DOHH2 (cell line): ENCODE measurements at regions not wholly inside any gene's neighbourhood (a gene's known extent, or its start where the extent isn't known, plus 50 kb on each side); places are given as distances from the start of the nearest gene placed in this dataset.
"Not testable (repeated sequence)": the region's sequence is repeated elsewhere in the genome, so short reads cannot be mapped to it uniquely, and the experiment has no call there.

ENCODE experiments used
- H3F3A ChIP-seq: fragments of 200-600 bp; sonication (generic), shearing (Covaris generic); 2 replicates; pipeline ENCODE4 v1.6.0; 2016; ENCODE audit warnings: antibody characterized with exemption, mild to moderate bottlenecking; ENCODE audit not compliant: control insufficient read depth, insufficient read depth
- H3K27ac ChIP-seq: fragments of 200-600 bp; sonication (generic); 2 replicates; pipeline ENCODE4 v1.5.1; 2014; ENCODE audit warnings: low read depth, mild to moderate bottlenecking, low read length, moderate library complexity
- H3K27me3 ChIP-seq: fragments of 200-600 bp; sonication (generic); 2 replicates; pipeline ENCODE4 v1.6.1; 2014; ENCODE audit warnings: mild to moderate bottlenecking, low read length, mixed read lengths; ENCODE audit not compliant: control insufficient read depth
- H3K36me3 ChIP-seq: fragments of 200-600 bp; sonication (generic); 2 replicates; pipeline ENCODE4 v1.6.1; 2014; ENCODE audit warnings: mild to moderate bottlenecking, low read length, moderate library complexity, mixed read lengths; ENCODE audit not compliant: control insufficient read depth
- H3K4me1 ChIP-seq: fragments of 200-600 bp; sonication (generic); 2 replicates; pipeline ENCODE4 v1.6.1; 2014; ENCODE audit warnings: mild to moderate bottlenecking, low read length, mixed read lengths; ENCODE audit not compliant: control insufficient read depth
- H3K4me2 ChIP-seq: fragments of 200-600 bp; sonication (generic); 2 replicates; pipeline ENCODE4 v1.6.0; 2014; ENCODE audit warnings: mild to moderate bottlenecking, low read length, moderate library complexity
- H3K4me3 ChIP-seq: fragments of 200-600 bp; sonication (generic); 2 replicates; pipeline ENCODE4 v1.5.1; 2014; ENCODE audit warnings: mild to moderate bottlenecking, low read length, mixed read lengths
- H3K79me2 ChIP-seq: fragments of 200-600 bp; sonication (generic); 2 replicates; pipeline ENCODE4 v1.6.1; 2014; ENCODE audit warnings: mild to moderate bottlenecking, low read length, mixed read lengths; ENCODE audit not compliant: control insufficient read depth
- H3K9me2 ChIP-seq: fragments of 200-600 bp; sonication (generic); replicated peaks from 2 replicates; pipeline ENCODE4 v1.6.1; 2014; ENCODE audit warnings: mild to moderate bottlenecking, low read length, mixed read lengths; ENCODE audit not compliant: control insufficient read depth
- H3K9me3 ChIP-seq: fragments of 200-600 bp; sonication (generic); 2 replicates; pipeline ENCODE4 v1.6.1; 2014; ENCODE audit warnings: antibody characterized with exemption, low read length, mixed read lengths; ENCODE audit not compliant: control insufficient read depth, insufficient read depth
- H4K20me1 ChIP-seq: fragments of 200-600 bp; sonication (generic); 2 replicates; pipeline ENCODE4 v1.6.0; 2014; ENCODE audit warnings: low read depth, mild to moderate bottlenecking, antibody characterized with exemption, low read length, moderate library complexity; ENCODE audit not compliant: control insufficient read depth, insufficient read depth
- CTCF ChIP-seq: fragments of 200-600 bp; sonication (generic); IDR thresholded peaks from one replicate; pipeline ENCODE4 v1.5.1; 2014; ENCODE audit warnings: antibody characterized with exemption, mild to moderate bottlenecking, low read depth, low read length; ENCODE audit not compliant: poor library complexity, severe bottlenecking
- EZH2phosphoT487 ChIP-seq: fragments of 200-600 bp; sonication (generic); IDR thresholded peaks from 2 replicates; pipeline ENCODE4 v1.6.1; 2017; ENCODE audit warnings: borderline replicate concordance, mild to moderate bottlenecking, antibody characterized with exemption, low read length, moderate library complexity, mixed read lengths

- Histone ChIP-seq H3K4me1 (peaks cover 16% of the 10 kb centered on the region), H3K9me3 (no peaks in the 10 kb centered on the region), H3K79me2 (no peaks in the 10 kb centered on the region), H3K4me2 (no peak overlapping the region), H3K9me2 (no peaks in the 10 kb centered on the region; the same call in 1 of the 2 replicates), H3K27ac (no peak overlapping the region), H3K36me3 (no peaks in the 10 kb centered on the region), H3F3A (no peaks in the 10 kb centered on the region), H3K27me3 (no peaks in the 10 kb centered on the region), H4K20me1 (no peaks in the 10 kb centered on the region), H3K4me3 (no peak overlapping the region)
- TF ChIP-seq EZH2phosphoT487 (no peak), CTCF (no peak)
These were observed 66.2 kb downstream of the SC5D start for GRCh38 chr11:121358760-121359159.

GRCh38 chr11:121359591-121359990, 67.0 kb downstream of the SC5D start:
- Histone ChIP-seq H3K9me3 (no peaks in the 10 kb centered on the region), H3K9me2 (no peaks in the 10 kb centered on the region; the same call in 1 of the 2 replicates), H3K4me1 (peaks cover 16% of the 10 kb centered on the region), H3K79me2 (no peaks in the 10 kb centered on the region), H3K27me3 (no peaks in the 10 kb centered on the region), H3F3A (no peaks in the 10 kb centered on the region), H4K20me1 (no peaks in the 10 kb centered on the region), H3K36me3 (no peaks in the 10 kb centered on the region), H3K27ac (no peak overlapping the region), H3K4me2 (peak overlapping the region; percentile 10; the same call in 1 of the 2 replicates), H3K4me3 (no peak overlapping the region)
- TF ChIP-seq EZH2phosphoT487: no peak
- TF ChIP-seq CTCF: no peak

- not testable (repeated sequence) for H3K27ac ChIP-seq, H3K4me3 ChIP-seq, H3K36me3 ChIP-seq, H3K79me2 ChIP-seq, H3K4me2 ChIP-seq, H3K9me3 ChIP-seq, H3K27me3 ChIP-seq, H4K20me1 ChIP-seq, H3K9me2 ChIP-seq
- Histone ChIP-seq H3K4me1 (peaks cover 47% of the 10 kb centered on the region), H3F3A (peaks cover 15% of the 10 kb centered on the region)
These were observed 70.4 kb downstream of the SC5D start for GRCh38 chr11:121362955-121363354.

GRCh38 chr11:121365304-121365703, 72.7 kb downstream of the SC5D start:
- Histone ChIP-seq H3K36me3 (peaks cover 5% of the 10 kb centered on the region; the same call in 1 of the 2 replicates), H3K27me3 (no peaks in the 10 kb centered on the region), H3K9me3 (no peaks in the 10 kb centered on the region), H3K9me2 (no peaks in the 10 kb centered on the region), H3F3A (peaks cover 22% of the 10 kb centered on the region), H3K27ac (no peak overlapping the region), H4K20me1 (no peaks in the 10 kb centered on the region), H3K4me3 (no peak overlapping the region), H3K4me1 (peaks cover 59% of the 10 kb centered on the region), H3K79me2 (no peaks in the 10 kb centered on the region), H3K4me2 (no peak overlapping the region)
- TF ChIP-seq EZH2phosphoT487 (no peak), CTCF (no peak)
